ENCODE measurements at regions not wholly inside any gene's neighbourhood (a gene's known extent, or its start where the extent isn't known, plus 50 kb on each side); places are given as distances from the start of the nearest gene placed in this dataset.

DNA sequence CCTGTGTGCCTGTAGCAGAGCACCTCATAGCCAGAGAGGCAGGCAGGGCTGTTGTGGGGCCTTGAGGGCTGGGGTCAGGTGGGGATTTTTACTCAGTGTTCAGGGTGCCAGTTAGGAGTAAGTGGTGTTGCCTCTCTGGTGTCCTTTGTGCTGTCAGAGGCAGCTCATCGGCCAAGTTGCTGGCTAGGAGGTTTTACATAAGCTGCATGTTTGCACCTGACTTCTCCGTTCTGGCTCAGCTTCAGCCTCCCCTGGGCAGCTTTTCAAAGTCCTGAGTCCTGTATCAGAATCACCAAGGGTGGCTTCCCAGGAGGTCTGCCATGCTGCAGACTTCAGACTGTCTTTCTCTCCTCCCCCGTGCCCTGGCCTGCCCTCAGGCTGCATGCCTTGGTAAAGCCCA, 242.6 kb upstream of the TPM1 start:
- TF ChIP-seq, protein P1, sequence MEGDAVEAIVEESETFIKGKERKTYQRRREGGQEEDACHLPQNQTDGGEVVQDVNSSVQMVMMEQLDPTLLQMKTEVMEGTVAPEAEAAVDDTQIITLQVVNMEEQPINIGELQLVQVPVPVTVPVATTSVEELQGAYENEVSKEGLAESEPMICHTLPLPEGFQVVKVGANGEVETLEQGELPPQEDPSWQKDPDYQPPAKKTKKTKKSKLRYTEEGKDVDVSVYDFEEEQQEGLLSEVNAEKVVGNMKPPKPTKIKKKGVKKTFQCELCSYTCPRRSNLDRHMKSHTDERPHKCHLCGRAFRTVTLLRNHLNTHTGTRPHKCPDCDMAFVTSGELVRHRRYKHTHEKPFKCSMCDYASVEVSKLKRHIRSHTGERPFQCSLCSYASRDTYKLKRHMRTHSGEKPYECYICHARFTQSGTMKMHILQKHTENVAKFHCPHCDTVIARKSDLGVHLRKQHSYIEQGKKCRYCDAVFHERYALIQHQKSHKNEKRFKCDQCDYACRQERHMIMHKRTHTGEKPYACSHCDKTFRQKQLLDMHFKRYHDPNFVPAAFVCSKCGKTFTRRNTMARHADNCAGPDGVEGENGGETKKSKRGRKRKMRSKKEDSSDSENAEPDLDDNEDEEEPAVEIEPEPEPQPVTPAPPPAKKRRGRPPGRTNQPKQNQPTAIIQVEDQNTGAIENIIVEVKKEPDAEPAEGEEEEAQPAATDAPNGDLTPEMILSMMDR (IDR thresholded peaks at IDR 0.05), result no peak
- no peak for TF ChIP-seq EZH2 (IDR thresholded peaks at IDR 0.05; ENCODE audit: borderline replicate concordance, insufficient read depth, low read depth, low read length, poor library complexity, severe bottlenecking)

Data from B cell (primary cell).